A673 (cell line): ENCODE measurements at regions not wholly inside any gene's neighbourhood (a gene's known extent, or its start where the extent isn't known, plus 50 kb on each side); places are given as distances from the start of the nearest gene placed in this dataset.

ENCODE experiments used
- BruUV-seq: library from RNA; stranded (reverse); fragments of 400-500 nt; replicated peaks from 2 replicates; lab custom pipeline; 2021; lab: Mats Ljungman, UMichigan
- CTCF ChIA-PET: fragments of 300-600 bp; sonication (Branson Sonifier 250); formaldehyde crosslinking; loops from one replicate; lab custom pipeline; 2022; ENCODE audit warnings: antibody characterized with exemption; lab: Charles Lee
- POLR2A ChIA-PET: fragments of 300-600 bp; sonication (Branson Sonifier 250); formaldehyde crosslinking; loops from one replicate; lab custom pipeline; 2022; ENCODE audit warnings: antibody characterized with exemption; ENCODE audit not compliant: low non-redundant PET; lab: Charles Lee
- DNase-seq: peaks from one replicate; pipeline ENCODE4 v3.0.0-alpha.2; 2015; ENCODE audit warnings: low spot score
- H3K27ac ChIP-seq: fragments of 200-600 bp; sonication (generic); 2 replicates; pipeline ENCODE4 v1.5.1; 2016; ENCODE audit warnings: mixed run types, low read depth, mild to moderate bottlenecking, mixed read lengths, antibody characterized with exemption, low read length; ENCODE audit not compliant: poor library complexity, severe bottlenecking
- H3K27me3 ChIP-seq: fragments of 200-600 bp; sonication (generic); replicated peaks from 2 replicates; pipeline ENCODE4 v1.6.1; 2017; ENCODE audit warnings: mixed run types, low read depth, mild to moderate bottlenecking, mixed read lengths, antibody characterized with exemption, low read length; ENCODE audit not compliant: insufficient read depth, poor library complexity
- H3K36me3 ChIP-seq: fragments of 200-600 bp; sonication (generic); 2 replicates; pipeline ENCODE4 v1.6.1; 2016; ENCODE audit warnings: mixed run types, mild to moderate bottlenecking, mixed read lengths, antibody characterized with exemption, low read length; ENCODE audit not compliant: insufficient read depth, poor library complexity, severe bottlenecking
- H3K4me1 ChIP-seq: fragments of 200-600 bp; sonication (generic); 2 replicates; pipeline ENCODE4 v1.6.1; 2017; ENCODE audit warnings: mixed run types, mild to moderate bottlenecking, mixed read lengths, antibody characterized with exemption, low read length; ENCODE audit not compliant: insufficient read depth, poor library complexity, severe bottlenecking
- H3K4me3 ChIP-seq: fragments of 200-600 bp; sonication (generic); 2 replicates; pipeline ENCODE4 v1.5.1; 2016; ENCODE audit warnings: low read depth, mixed run types, mild to moderate bottlenecking, mixed read lengths, low read length; ENCODE audit not compliant: poor library complexity, severe bottlenecking
- H3K9me3 ChIP-seq: fragments of 200-600 bp; sonication (generic); 2 replicates; pipeline ENCODE4 v1.6.1; 2016; ENCODE audit warnings: mixed run types, low read depth, mild to moderate bottlenecking, mixed read lengths, antibody characterized with exemption, low read length; ENCODE audit not compliant: poor library complexity, severe bottlenecking
- EZH2 ChIP-seq: fragments of 200-600 bp; sonication (generic); IDR thresholded peaks from 2 replicates; pipeline ENCODE4 v1.6.1; 2017; ENCODE audit warnings: borderline replicate concordance, low read depth, mild to moderate bottlenecking, mixed read lengths, antibody characterized with exemption, low read length; ENCODE audit not compliant: poor library complexity, severe bottlenecking
- intact Hi-C: fragments of 100-400 bp; cut with micrococcal nuclease; formaldehyde crosslinking; loops from one replicate; pipeline ENCODE4 v1.10.0; 2022; ENCODE audit not compliant: unreplicated experiment
- TF ChIP-seq, protein P1 (sequence below): fragments of 300-800, 200-600 bp; sonication (generic); conservative IDR thresholded peaks from 2 replicates; pipeline ENCODE4 v1.5.1; 2017; ENCODE audit warnings: low read depth, mild to moderate bottlenecking, antibody characterized with exemption, low read length, moderate library complexity, mixed read lengths

DNA sequence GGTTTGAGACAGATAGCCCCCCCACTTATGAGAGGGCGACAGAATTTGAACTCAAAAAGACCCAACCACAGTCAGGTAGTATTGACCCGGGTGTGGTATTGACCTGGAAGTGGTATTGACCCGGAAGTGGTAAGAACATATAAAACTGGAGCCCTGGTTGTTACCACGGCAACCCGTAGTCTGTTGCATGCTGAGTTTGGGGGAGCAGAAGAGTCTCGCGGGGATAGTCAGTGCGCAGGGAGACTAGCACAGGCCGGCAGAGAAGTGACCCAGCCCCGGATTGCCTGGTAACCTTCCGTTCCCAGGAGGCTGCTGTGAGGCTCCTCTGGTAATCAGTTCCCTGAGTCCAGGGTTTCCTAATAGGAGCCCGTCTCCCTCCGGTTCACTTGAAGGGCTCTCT, 96.2 kb downstream of the SNX5 start:
- Histone ChIP-seq H3K36me3 (no peaks in the 10 kb centered on the region), H3K4me3 (no peak overlapping the region), H3K4me1 (peaks cover 14% of the 10 kb centered on the region), H3K9me3 (no peaks in the 10 kb centered on the region), H3K27ac (no peak overlapping the region), H3K27me3 (no peaks in the 10 kb centered on the region)
- ChIA-PET CTCF (no interaction called here), POLR2A (interaction anchor here (0.6 kb wide), 1 partner anchor 371 kb away, joined by 4 read pairs; no protein-coding TSS in a partner anchor)
- intact Hi-C loops = no loop called here
- no peak for DNase-seq
- TF ChIP-seq EZH2 = no peak
- TF ChIP-seq, protein P1, sequence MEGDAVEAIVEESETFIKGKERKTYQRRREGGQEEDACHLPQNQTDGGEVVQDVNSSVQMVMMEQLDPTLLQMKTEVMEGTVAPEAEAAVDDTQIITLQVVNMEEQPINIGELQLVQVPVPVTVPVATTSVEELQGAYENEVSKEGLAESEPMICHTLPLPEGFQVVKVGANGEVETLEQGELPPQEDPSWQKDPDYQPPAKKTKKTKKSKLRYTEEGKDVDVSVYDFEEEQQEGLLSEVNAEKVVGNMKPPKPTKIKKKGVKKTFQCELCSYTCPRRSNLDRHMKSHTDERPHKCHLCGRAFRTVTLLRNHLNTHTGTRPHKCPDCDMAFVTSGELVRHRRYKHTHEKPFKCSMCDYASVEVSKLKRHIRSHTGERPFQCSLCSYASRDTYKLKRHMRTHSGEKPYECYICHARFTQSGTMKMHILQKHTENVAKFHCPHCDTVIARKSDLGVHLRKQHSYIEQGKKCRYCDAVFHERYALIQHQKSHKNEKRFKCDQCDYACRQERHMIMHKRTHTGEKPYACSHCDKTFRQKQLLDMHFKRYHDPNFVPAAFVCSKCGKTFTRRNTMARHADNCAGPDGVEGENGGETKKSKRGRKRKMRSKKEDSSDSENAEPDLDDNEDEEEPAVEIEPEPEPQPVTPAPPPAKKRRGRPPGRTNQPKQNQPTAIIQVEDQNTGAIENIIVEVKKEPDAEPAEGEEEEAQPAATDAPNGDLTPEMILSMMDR = no peak
- no TSS peak for BruUV-seq

- intact Hi-C loops = no loop called here
- Histone ChIP-seq H3K36me3 (no peaks in the 10 kb centered on the region), H3K4me1 (peaks cover 19% of the 10 kb centered on the region), H3K4me3 (no peak overlapping the region), H3K27me3 (no peaks in the 10 kb centered on the region), H3K27ac (no peak overlapping the region), H3K9me3 (no peaks in the 10 kb centered on the region)
- POLR2A ChIA-PET = no interaction called here
- CTCF ChIA-PET = no interaction called here
- TF ChIP-seq, protein P1 = no peak
- no peak for TF ChIP-seq EZH2
- BruUV-seq = no TSS peak
- no peak for DNase-seq
Measured at GRCh38 chr20:17871886-17872285, 96.7 kb downstream of the SNX5 start.

DNA sequence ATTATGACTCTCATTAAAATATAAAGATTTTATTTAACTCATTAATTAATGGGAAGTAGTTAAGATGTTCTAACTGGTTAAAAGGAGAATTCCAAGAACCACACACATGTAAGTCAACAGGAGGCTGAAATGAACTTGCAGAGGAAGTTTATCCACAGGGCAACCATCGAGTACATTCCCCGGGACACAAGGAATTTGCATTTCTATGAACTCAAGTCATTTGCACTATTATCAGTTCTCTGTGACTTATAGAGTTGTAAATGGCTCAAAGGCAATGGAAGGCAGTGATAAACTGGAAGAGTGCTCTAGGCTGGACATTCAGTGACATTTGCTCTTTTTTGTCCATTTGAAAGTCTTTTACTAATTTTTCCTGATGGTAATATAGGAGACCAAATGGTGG, 97.4 kb downstream of the SNX5 start:
- Histone ChIP-seq H3K4me3 (no peak overlapping the region), H3K27me3 (no peaks in the 10 kb centered on the region), H3K27ac (no peak overlapping the region), H3K4me1 (peaks cover 19% of the 10 kb centered on the region), H3K9me3 (no peaks in the 10 kb centered on the region), H3K36me3 (no peaks in the 10 kb centered on the region)
- no peak for TF ChIP-seq EZH2
- TF ChIP-seq, protein P1 = no peak
- intact Hi-C loops = no loop called here
- CTCF ChIA-PET = no interaction called here
- no peak for DNase-seq
- POLR2A ChIA-PET = no interaction called here
- no TSS peak for BruUV-seq
